Neuronal stem cell (in vitro differentiated cells): ENCODE measurements at regions not wholly inside any gene's neighbourhood (a gene's known extent, or its start where the extent isn't known, plus 50 kb on each side); places are given as distances from the start of the nearest gene placed in this dataset.

Source experiments
- DNase-seq: peaks from one replicate; pipeline ENCODE4 v3.0.0-alpha.2; 2013; ENCODE audit warnings: low spot score
- H2AFZ ChIP-seq: one replicate; pipeline ENCODE4 v1.6.1; 2013; ENCODE audit warnings: mild to moderate bottlenecking, low read length, inconsistent platforms
- H2AK5ac ChIP-seq: 2 replicates; pipeline ENCODE4 v1.6.1; 2013; ENCODE audit warnings: low read depth, mild to moderate bottlenecking, inconsistent platforms, low read length, moderate library complexity, mixed read lengths
- H2BK120ac ChIP-seq: 2 replicates; pipeline ENCODE4 v1.6.1; 2013; ENCODE audit warnings: low read depth, mild to moderate bottlenecking, inconsistent platforms, low read length, moderate library complexity, mixed read lengths
- H2BK12ac ChIP-seq: one replicate; pipeline ENCODE4 v1.6.1; 2013; ENCODE audit warnings: low read length, inconsistent platforms
- H2BK15ac ChIP-seq: 2 replicates; pipeline ENCODE4 v1.6.1; 2013; ENCODE audit warnings: mild to moderate bottlenecking, low read length, inconsistent platforms, mixed read lengths
- H2BK5ac ChIP-seq: one replicate; pipeline ENCODE4 v1.6.1; 2013; ENCODE audit warnings: inconsistent platforms, mild to moderate bottlenecking, low read length, moderate library complexity
- H3K14ac ChIP-seq: one replicate; pipeline ENCODE4 v1.6.1; 2013; ENCODE audit warnings: low read length, inconsistent platforms
- H3K18ac ChIP-seq: 2 replicates; pipeline ENCODE4 v1.6.1; 2013; ENCODE audit warnings: low read length, inconsistent platforms
- H3K23ac ChIP-seq: 2 replicates; pipeline ENCODE4 v1.6.1; 2013; ENCODE audit warnings: low read depth, mild to moderate bottlenecking, mixed read lengths, low read length, inconsistent platforms; ENCODE audit not compliant: poor library complexity
- H3K27ac ChIP-seq: replicated peaks from 3 replicates; pipeline ENCODE4 v1.5.1; 2013; ENCODE audit warnings: low read length, inconsistent platforms
- H3K27me3 ChIP-seq, 3 experiments: 2 replicates each; pipeline ENCODE4 v1.6.1; 2013; ENCODE audit warnings: low read length in 3 of 3, mild to moderate bottlenecking in 2 of 3, inconsistent platforms in 1 of 3, low read depth in 1 of 3, mixed read lengths in 1 of 3, moderate library complexity in 1 of 3; ENCODE audit not compliant: control insufficient read depth in 3 of 3, insufficient read depth in 3 of 3
- H3K36me3 ChIP-seq, 2 donors: replicated peaks in 1 of 2; 2 replicates each; pipeline ENCODE4 v1.6.1; 2013; ENCODE audit warnings: low read length in 2 of 2; ENCODE audit not compliant: control insufficient read depth in 2 of 2, insufficient read depth in 2 of 2
- H3K4ac ChIP-seq: 2 replicates; pipeline ENCODE4 v1.6.1; 2013; ENCODE audit warnings: inconsistent platforms, mild to moderate bottlenecking, low read length, moderate library complexity
- H3K4me1 ChIP-seq, 2 donors: 1 replicate in 1 of 2; 2 replicates in 1 of 2; pipeline ENCODE4 v1.6.1; 2013; ENCODE audit warnings: low read length in 2 of 2, low read depth in 1 of 2; ENCODE audit not compliant: control insufficient read depth in 2 of 2, insufficient read depth in 1 of 2
- H3K4me2 ChIP-seq: one replicate; pipeline ENCODE4 v1.6.1; 2013; ENCODE audit warnings: mild to moderate bottlenecking, low read length, inconsistent platforms; ENCODE audit not compliant: insufficient read depth, poor library complexity, severe bottlenecking
- H3K4me3 ChIP-seq, 2 donors: 2 replicates each; pipeline ENCODE4 v1.5.1; 2013; ENCODE audit warnings: low read length in 2 of 2, mild to moderate bottlenecking in 2 of 2, inconsistent platforms in 1 of 2, moderate library complexity in 1 of 2
- H3K79me1 ChIP-seq: one replicate; pipeline ENCODE4 v1.6.1; 2013; ENCODE audit warnings: low read depth, mild to moderate bottlenecking, inconsistent platforms, low read length, moderate library complexity
- H3K9ac ChIP-seq: one replicate; pipeline ENCODE4 v1.6.1; 2013; ENCODE audit warnings: mild to moderate bottlenecking, low read depth, low read length, inconsistent platforms; ENCODE audit not compliant: poor library complexity
- H3K9me3 ChIP-seq, 2 donors: replicated peaks in 1 of 2; 2 replicates each; pipeline versions ENCODE3 to v1.6.1; 2013; ENCODE audit warnings: low read length in 2 of 2, mild to moderate bottlenecking in 2 of 2, inconsistent platforms in 1 of 2, low read depth in 1 of 2, mixed read lengths in 1 of 2, moderate library complexity in 1 of 2; ENCODE audit not compliant: control insufficient read depth in 2 of 2, insufficient read depth in 1 of 2
- H4K8ac ChIP-seq: one replicate; pipeline ENCODE4 v1.6.1; 2013; ENCODE audit warnings: low read depth, mild to moderate bottlenecking, inconsistent platforms, low read length, moderate library complexity
- H4K91ac ChIP-seq: one replicate; pipeline ENCODE4 v1.6.1; 2013; ENCODE audit warnings: low read length, low read depth, mild to moderate bottlenecking, inconsistent platforms; ENCODE audit not compliant: poor library complexity
- WGBS, 2 donors: extraction: QIAGEN DNeasy Blood & Tissue Kit; methylation state at CpG; one replicate each; pipeline ENCODE4 v1.1.7; 2013; ENCODE audit warnings: missing lambda C conversion rate in 2 of 2, mixed read lengths in 1 of 2; ENCODE audit not compliant: insufficient read length in 2 of 2, insufficient replicate concordance in 1 of 2; ENCODE audit errors: extremely low coverage in 2 of 2; 5-methylcytosine and 5-hydroxymethylcytosine counted together

DNA sequence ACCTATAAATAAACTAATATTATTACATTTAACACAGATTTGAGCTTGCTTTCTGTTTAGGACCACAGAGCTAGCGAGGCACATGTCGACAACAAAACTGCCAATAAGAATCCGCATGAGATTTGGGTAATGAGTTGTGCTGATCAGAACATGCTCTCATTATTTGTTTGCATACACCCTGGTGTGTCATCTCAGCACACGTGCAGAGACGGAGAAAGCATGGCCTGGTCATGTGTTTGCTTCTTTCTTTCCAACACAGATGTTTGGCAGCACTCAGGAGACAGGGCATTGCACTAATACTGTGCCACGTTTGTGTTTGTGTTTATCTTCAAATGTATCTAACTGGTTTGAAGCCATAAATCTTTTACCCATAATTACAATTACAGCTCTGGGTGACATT, 364.8 kb downstream of the ARAP2 start:
- no CpG with 5 or more reads among the region's 6 CpGs for WGBS, 2 donors
- Histone ChIP-seq H3K4me3 (no peak overlapping the region), H3K4ac (no peak overlapping the region)

DNA sequence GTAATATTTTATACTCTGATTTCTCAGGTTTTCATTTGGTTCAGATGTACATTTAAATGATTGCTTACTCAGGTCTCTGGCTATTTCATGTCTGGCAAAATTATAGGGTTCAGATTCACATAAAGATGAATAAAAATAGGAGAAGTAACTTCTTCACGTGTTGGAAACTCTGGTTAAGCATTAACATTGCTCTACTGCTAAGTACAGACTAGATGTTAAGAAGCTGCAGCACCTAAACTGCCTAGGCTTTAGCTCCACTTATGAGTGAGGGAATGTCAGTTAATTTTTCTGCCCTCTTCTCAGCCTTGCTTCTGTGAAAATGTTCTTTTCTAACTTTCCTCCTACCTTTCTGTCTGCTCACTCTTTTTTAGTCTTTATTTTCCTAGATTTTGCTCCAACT, 361.2 kb downstream of the ARAP2 start:
- Histone ChIP-seq H4K8ac (no peak overlapping the region), H3K27me3 (no peaks in the 10 kb centered on the region), H3K4me1 (no peaks in the 10 kb centered on the region), H3K23ac (no peak overlapping the region), H3K9ac (no peak overlapping the region), H2BK12ac (no peak overlapping the region), H3K18ac (no peak overlapping the region), H3K79me1 (no peaks in the 10 kb centered on the region), H3K4me2 (no peak overlapping the region), H2AK5ac (no peak overlapping the region), H3K36me3 (no peaks in the 10 kb centered on the region), H2AFZ (no peak overlapping the region), H2BK15ac (no peak overlapping the region), H2BK120ac (no peak overlapping the region), H4K91ac (no peak overlapping the region), H3K9me3 (peaks cover 0 to 1% of the 10 kb centered on the region in 2 donors), H3K4ac (no peak overlapping the region), H2BK5ac (no peak overlapping the region), H3K27ac (no peak overlapping the region), H3K4me3 (no peak overlapping the region), H3K14ac (no peak overlapping the region)
- WGBS, 2 donors = no CpG with 5 or more reads among the region's 1 CpG
- no peak for DNase-seq

More for the DNA sequence above, 364.8 kb downstream of the ARAP2 start:
- H2AFZ ChIP-seq = no peak overlapping the region
- H3K4me1 ChIP-seq = no peaks in the 10 kb centered on the region
- no peak for DNase-seq
- no peak overlapping the region for H4K8ac ChIP-seq
- H3K9ac ChIP-seq = no peak overlapping the region
- no peak overlapping the region for H2BK12ac ChIP-seq
- no peaks in the 10 kb centered on the region for H3K79me1 ChIP-seq
- no peak overlapping the region for H2BK120ac ChIP-seq
- H2BK15ac ChIP-seq = no peak overlapping the region
- no peak overlapping the region for H4K91ac ChIP-seq
- no peak overlapping the region for H2BK5ac ChIP-seq
- H3K9me3 ChIP-seq = no peaks in the 10 kb centered on the region
- no peak overlapping the region for H3K27ac ChIP-seq
- no peak overlapping the region for H3K14ac ChIP-seq
- no peaks in the 10 kb centered on the region for H3K27me3 ChIP-seq
- no peaks in the 10 kb centered on the region for H3K36me3 ChIP-seq
- H2AK5ac ChIP-seq = no peak overlapping the region
- H3K18ac ChIP-seq = no peak overlapping the region
- no peak overlapping the region for H3K23ac ChIP-seq
- no peak overlapping the region for H3K4me2 ChIP-seq

DNA sequence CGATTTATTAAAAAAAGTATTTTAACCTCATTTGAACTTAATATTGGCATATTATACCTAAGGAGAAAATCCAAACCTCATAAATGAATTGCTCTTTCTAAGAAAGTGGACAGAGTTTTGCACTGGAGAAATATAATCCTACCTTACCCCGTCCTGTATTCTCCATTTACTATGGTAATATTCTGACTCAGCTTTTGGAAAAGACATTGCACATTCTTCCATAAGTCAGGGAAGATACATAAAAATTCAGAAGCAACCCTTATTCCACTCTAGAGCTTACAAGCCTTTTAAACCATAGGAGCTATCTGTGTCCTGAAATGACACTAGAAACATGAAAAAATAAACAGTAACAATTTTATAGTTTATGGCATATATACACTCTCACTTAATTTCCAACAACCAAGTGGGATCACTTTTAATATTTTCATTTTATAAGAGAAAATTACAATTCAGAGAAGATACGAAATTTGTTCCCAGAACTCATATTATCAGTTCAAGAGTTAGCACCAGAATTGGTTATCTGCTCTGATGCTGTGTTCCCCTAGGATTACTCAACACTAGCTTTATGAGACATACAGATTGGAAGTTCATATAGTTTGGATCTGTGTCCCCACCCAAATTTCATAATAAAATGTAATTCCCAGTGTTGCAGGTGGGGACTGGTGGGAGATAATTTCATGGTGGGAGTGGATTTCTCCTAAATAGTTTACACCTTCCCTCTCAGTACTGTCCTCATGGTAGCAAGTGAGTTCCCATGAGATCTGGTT, 359.4 kb downstream of the ARAP2 start:
- Histone ChIP-seq H2BK12ac (no peak overlapping the region), H3K14ac (no peak overlapping the region), H4K91ac (no peak overlapping the region), H3K36me3 (no peaks in the 10 kb centered on the region), H3K27me3 (no peaks in the 10 kb centered on the region), H3K9me3 (peaks cover 0 to 1% of the 10 kb centered on the region in 2 donors), H2BK5ac (no peak overlapping the region), H3K23ac (no peak overlapping the region), H2AK5ac (no peak overlapping the region), H2BK120ac (no peak overlapping the region), H3K79me1 (no peaks in the 10 kb centered on the region), H3K4me3 (no peak overlapping the region), H3K4me1 (no peaks in the 10 kb centered on the region), H2BK15ac (no peak overlapping the region), H3K4ac (no peak overlapping the region), H3K18ac (no peak overlapping the region), H3K4me2 (no peak overlapping the region), H2AFZ (no peak overlapping the region), H3K27ac (no peak overlapping the region), H3K9ac (no peak overlapping the region), H4K8ac (no peak overlapping the region)
- no peak for DNase-seq
- whole genome bisulfite sequencing, 2 donors = no CpG with 5 or more reads among the region's 3 CpGs

DNA sequence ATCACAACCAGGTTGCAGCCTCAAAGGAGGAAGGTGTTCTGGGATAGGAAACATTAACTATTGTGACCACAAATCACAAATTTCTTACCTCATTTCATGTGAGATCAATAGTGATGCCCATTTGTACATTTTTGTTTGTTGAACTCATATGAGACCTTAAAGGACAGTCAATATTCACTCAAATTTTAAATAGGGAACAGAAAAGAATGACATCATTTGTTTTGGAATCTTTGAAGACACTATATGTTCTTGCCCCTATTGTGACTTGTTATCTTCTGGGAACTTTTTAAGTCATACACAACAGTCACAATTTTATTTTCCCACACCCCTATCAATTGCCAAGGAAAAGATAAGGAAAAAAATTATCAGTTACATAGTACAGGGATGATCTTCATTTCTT, 346.5 kb downstream of the ARAP2 start:
- Histone ChIP-seq H3K36me3 (no peaks in the 10 kb centered on the region), H2AK5ac (no peak overlapping the region), H3K9ac (no peak overlapping the region), H3K4ac (no peak overlapping the region), H3K14ac (no peak overlapping the region), H3K23ac (no peak overlapping the region), H3K4me1 (no peaks in the 10 kb centered on the region), H2BK12ac (no peak overlapping the region), H3K4me2 (no peak overlapping the region), H3K79me1 (no peaks in the 10 kb centered on the region), H3K18ac (no peak overlapping the region), H2BK5ac (no peak overlapping the region), H3K4me3 (no peak overlapping the region), H4K91ac (no peak overlapping the region), H2AFZ (no peak overlapping the region), H3K27ac (no peak overlapping the region), H2BK120ac (no peak overlapping the region), H4K8ac (no peak overlapping the region), H2BK15ac (no peak overlapping the region), H3K27me3 (no peaks in the 10 kb centered on the region), H3K9me3 (no peaks in the 10 kb centered on the region)
- DNase-seq = no peak
